Astrocyte of the spinal cord (primary cell): ENCODE measurements at regions not wholly inside any gene's neighbourhood (a gene's known extent, or its start where the extent isn't known, plus 50 kb on each side); places are given as distances from the start of the nearest gene placed in this dataset.

Source experiments
- DNase-seq: peaks from one replicate; pipeline ENCODE4 v3.0.0; 2011; ENCODE audit warnings: low read depth, low spot score
- H3K4me3 ChIP-seq: 2 replicates; pipeline ENCODE4 v1.5.1; 2011; ENCODE audit warnings: low read depth, mild to moderate bottlenecking, low read length, moderate library complexity
- in situ Hi-C: cut with HindIII; loops from 2 replicates; pipeline ENCODE4 v1.10.0; 2017; ENCODE audit warnings: low sequenced_read_pairs
- TF ChIP-seq, protein P1 (sequence below): IDR thresholded peaks from 2 replicates; pipeline ENCODE4 v1.5.1; 2012; ENCODE audit warnings: low read depth, mild to moderate bottlenecking, low read length, inconsistent platforms

DNA sequence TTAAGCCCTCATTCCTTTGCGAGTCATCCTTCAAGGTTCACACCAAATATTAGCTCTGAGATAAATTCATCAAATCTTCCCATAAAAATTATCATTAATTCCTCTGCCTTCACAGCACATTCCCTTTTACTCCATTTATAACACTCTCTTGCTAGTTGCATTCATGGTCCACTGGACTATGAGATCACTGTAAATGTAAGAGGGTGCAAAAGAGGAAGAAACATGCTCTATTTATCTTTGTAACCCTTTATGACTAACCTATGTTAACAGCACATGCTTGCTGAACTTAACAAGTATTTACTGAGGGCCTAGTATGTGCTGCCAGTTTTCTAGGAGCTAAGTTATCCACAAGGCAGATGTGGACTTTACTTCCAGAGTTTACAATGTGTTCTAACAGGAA is 86.7 kb upstream of the TMEM168 start:
- DNase-seq: no peak
- TF ChIP-seq, protein P1, sequence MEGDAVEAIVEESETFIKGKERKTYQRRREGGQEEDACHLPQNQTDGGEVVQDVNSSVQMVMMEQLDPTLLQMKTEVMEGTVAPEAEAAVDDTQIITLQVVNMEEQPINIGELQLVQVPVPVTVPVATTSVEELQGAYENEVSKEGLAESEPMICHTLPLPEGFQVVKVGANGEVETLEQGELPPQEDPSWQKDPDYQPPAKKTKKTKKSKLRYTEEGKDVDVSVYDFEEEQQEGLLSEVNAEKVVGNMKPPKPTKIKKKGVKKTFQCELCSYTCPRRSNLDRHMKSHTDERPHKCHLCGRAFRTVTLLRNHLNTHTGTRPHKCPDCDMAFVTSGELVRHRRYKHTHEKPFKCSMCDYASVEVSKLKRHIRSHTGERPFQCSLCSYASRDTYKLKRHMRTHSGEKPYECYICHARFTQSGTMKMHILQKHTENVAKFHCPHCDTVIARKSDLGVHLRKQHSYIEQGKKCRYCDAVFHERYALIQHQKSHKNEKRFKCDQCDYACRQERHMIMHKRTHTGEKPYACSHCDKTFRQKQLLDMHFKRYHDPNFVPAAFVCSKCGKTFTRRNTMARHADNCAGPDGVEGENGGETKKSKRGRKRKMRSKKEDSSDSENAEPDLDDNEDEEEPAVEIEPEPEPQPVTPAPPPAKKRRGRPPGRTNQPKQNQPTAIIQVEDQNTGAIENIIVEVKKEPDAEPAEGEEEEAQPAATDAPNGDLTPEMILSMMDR: no peak
- no peak overlapping the region for H3K4me3 ChIP-seq
- in situ Hi-C loops: no loop called here

DNA sequence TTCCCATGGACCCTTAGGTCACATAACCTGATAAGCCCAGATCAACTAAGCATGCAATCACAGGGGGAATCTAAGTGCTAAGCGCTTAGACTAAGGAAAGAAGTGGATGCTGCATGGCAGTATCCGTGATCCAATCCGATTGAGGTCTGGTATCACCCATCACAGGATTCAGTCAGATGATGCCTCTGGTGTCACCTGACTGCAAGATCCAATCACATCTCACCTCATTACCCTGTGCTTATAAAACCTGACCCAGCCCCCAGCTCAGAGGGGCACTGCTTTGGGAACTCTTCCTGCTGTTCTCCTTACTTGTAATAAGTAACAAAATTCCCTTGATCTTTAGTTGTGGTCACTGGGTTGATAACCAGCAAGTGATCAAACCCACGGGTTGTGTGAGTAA is 84.7 kb upstream of the TMEM168 start:
- TF ChIP-seq, protein P1: no peak
- no peak for DNase-seq

DNA sequence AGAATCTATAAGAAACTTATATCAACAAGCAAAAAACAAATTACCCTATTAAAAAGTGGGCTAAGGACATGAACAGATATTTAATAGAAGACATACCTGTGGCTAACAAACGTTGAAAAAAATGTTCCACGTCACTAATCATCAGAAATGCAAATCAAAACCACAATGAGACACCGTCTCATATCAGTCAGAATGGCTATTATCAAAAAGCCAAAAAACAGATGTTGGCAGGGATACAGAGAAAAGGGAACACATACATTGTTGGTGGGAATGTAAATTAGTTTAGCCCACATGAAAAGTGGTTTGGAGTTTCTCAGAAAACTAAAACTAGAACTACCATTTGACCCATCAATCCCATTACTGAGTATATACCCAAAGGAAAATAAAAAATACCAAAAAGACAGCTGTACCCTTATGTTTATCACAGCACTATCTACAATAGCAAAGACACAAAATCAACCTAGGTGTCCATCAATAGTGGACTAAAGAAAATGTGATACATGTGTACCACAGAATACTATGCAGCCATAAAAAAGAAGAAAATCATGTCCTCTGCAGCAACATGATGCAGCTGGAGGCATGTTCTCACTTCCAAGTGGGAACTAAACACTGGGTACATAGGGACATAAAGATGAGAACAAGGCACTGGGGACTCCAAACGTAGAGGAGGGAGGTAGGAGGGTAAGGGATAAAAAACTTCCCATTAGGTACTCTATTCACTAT is 83.8 kb upstream of the TMEM168 start:
- DNase-seq: peak; percentile 29
- H3K4me3 ChIP-seq: no peak overlapping the region
- in situ Hi-C loops: no loop called here
- TF ChIP-seq, protein P1: no peak

More for the DNA sequence above, 84.7 kb upstream of the TMEM168 start:
- in situ Hi-C loops: no loop called here
- no peak overlapping the region for H3K4me3 ChIP-seq

DNA sequence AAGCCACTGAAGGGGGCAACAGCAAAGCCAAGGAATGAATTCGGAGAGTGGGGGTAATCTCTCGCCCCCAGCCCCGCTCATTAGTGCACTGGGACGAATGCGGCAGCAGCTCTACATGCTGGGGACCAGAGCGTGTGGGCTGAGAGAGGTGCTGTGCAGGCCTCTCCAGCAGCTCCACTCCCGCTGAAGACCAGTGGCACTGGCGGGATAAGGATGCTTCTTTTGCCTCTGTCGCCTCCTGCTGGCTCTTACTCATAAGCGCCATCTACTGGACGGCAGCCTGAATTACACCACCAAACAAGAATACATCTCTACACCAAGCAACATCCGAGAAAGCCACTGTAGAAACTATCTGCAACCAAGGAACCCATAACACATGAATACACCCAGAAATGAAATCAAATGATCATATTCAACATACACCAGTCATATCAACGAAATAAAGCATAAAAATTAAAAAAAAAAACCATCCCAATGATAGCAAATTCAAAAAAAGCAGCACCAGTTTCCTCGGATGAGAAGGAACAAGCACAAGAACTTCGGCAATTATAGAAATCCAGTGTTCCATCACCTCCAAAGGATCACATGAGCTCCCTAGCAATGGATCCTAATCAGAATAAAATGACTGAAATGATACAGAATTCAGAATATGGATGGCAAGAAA is 79.0 kb upstream of the TMEM168 start:
- DNase-seq: peak; percentile 34
- H3K4me3 ChIP-seq: no peak overlapping the region
- in situ Hi-C loops: no loop called here
- TF ChIP-seq, protein P1: peak; percentile 82

DNA sequence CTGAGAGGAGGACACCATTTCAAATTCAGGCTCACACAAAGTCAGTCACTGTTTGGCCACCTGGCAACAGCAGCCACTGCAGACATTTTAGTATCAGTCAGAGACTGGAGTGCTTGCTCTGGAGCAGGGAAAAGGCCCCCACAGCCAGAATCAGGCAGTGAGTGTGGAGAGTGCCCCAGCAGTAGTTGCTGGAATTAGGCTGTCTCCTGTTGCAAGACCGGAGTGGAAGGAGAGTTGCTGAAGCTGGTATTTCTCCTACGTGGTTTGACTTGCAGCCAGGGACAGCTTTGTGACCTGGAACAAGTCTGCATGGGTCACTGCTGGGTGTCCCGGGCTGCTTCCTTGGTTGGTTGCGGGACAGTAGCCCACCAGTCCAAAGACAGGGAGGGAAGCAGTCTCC is 78.4 kb upstream of the TMEM168 start:
- DNase-seq: no peak
- in situ Hi-C loops: no loop called here
- H3K4me3 ChIP-seq: no peak overlapping the region
- TF ChIP-seq, protein P1: no peak

DNA sequence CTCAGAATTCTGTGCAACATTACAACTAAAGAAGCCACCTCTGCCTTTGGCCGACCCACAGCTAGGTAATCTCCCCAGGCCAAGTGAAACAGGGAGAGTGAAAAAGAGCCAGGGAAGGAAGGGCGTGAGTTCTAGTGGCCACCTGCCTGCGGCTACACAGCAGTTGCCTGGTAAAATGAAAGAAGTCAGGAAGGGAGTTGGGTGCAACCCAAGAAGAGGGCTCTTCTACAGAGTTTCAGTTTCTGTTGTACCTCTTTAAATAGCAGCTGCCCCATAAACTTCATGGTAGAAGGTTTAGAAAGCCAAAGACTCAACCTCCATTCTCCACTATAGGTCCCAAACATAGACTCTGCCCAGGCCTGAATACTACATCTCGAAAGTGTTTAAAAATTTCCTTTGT is 76.2 kb upstream of the TMEM168 start:
- H3K4me3 ChIP-seq: no peak overlapping the region
- in situ Hi-C loops: no loop called here
- no peak for DNase-seq
- TF ChIP-seq, protein P1: no peak
